Left ventricle myocardium inferior (tissue), 1 donor: ENCODE measurements at regions not wholly inside any gene's neighbourhood (a gene's known extent, or its start where the extent isn't known, plus 50 kb on each side); places are given as distances from the start of the nearest gene placed in this dataset.

ENCODE experiments used
- DNase-seq: peaks from one replicate; pipeline ENCODE4 v3.0.0-alpha.2; 2020
- H3K27ac ChIP-seq: fragments of 200-600 bp; replicated peaks from 2 replicates; pipeline ENCODE4 v1.8.0; 2021
- H3K27me3 ChIP-seq: fragments of 200-600 bp; 2 replicates; pipeline ENCODE4 v1.8.0; 2021; ENCODE audit warnings: low read depth
- H3K36me3 ChIP-seq: fragments of 200-600 bp; 2 replicates; pipeline ENCODE4 v1.8.0; 2021
- H3K4me1 ChIP-seq: fragments of 200-600 bp; 2 replicates; pipeline ENCODE4 v1.8.0; 2021
- H3K4me3 ChIP-seq: fragments of 200-600 bp; 2 replicates; pipeline ENCODE4 v1.8.0; 2021; ENCODE audit warnings: mild to moderate bottlenecking, moderate library complexity
- H3K9me3 ChIP-seq: fragments of 200-600 bp; replicated peaks from 2 replicates; pipeline ENCODE4 v1.8.0; 2021
- intact Hi-C: fragments of 100-400 bp; cut with micrococcal nuclease; formaldehyde crosslinking; loops from one replicate; pipeline ENCODE4 v1.11.0; 2022
- TF ChIP-seq, protein P1 (sequence below): fragments of 200-600 bp; IDR thresholded peaks from 2 replicates; pipeline ENCODE4 v1.8.0; 2021; ENCODE audit warnings: antibody characterized with exemption, mild to moderate bottlenecking, borderline replicate concordance
- donor health status: DM: no; HTN: yes; CAD: no; lungs with severe emphysema.

DNA sequence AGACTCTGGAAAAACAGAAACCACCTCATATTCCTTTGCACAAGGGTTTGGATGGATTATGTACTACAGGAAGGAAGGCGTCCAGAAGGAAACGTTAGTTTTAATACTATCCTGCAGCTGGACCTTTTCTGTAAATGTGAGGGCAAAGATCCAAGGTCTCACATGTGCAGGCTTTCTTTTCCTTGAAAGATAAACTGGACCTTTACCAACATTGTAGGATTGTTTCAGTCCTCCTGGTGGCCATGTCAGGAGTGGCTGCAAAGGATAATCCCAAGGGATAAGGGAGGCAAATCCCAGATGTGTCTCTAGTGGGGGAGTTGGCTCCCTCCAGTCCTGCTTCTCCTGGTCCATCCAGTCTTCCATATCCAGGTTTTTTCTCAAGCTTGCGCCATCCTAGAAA, 397.5 kb downstream of the HTR1A start:
- Histone ChIP-seq H3K36me3 (no peaks in the 10 kb centered on the region), H3K9me3 (peaks cover 42% of the 10 kb centered on the region), H3K27me3 (no peaks in the 10 kb centered on the region), H3K4me1 (no peaks in the 10 kb centered on the region), H3K4me3 (no peak overlapping the region), H3K27ac (no peak overlapping the region)
- intact Hi-C loops, result no loop called here
- TF ChIP-seq, protein P1, sequence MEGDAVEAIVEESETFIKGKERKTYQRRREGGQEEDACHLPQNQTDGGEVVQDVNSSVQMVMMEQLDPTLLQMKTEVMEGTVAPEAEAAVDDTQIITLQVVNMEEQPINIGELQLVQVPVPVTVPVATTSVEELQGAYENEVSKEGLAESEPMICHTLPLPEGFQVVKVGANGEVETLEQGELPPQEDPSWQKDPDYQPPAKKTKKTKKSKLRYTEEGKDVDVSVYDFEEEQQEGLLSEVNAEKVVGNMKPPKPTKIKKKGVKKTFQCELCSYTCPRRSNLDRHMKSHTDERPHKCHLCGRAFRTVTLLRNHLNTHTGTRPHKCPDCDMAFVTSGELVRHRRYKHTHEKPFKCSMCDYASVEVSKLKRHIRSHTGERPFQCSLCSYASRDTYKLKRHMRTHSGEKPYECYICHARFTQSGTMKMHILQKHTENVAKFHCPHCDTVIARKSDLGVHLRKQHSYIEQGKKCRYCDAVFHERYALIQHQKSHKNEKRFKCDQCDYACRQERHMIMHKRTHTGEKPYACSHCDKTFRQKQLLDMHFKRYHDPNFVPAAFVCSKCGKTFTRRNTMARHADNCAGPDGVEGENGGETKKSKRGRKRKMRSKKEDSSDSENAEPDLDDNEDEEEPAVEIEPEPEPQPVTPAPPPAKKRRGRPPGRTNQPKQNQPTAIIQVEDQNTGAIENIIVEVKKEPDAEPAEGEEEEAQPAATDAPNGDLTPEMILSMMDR, result peak; percentile 37
- no peak for DNase-seq

DNA sequence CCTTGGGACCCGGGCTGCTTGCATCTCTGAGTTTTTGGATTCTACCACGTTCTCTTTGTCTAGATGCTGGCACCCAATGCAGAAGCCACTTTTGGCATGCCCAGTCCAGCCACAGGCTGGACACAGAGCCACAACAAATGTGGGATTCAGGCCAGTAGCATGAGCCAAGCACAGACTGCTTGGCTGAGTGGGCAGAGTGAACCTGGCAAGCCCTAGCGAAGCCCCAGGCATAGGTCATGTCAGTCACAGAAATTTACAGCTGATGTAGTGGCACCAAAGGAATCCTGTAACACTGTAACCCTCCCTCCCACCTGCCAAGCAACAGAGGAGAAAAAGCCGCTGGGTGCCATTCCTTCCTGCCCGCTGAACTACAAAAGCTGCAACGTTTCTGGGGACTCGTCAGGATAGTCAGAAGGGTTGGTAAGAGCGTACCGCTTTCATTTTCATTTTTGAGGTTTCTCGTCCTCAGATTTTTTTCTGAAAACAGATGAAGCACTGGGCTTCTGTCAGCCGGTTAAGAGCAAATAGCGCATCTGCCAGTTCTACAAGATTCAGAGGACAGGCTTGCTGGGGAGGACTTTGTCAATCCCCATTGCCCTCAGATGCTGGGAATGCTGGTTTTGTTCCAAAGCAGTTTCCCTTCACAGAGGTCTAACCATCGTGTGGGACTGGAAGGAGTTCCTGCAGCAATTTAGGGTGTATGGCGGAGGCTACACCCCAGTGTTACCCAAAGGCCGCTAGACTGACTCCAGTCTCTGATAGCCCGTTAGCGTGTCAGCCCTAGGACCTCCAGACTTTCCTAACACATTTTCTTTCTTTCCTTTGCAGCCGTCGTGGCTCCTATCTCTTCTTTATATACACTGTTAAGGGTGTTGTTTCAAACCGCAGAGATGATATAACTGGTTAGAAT, 399.0 kb downstream of the HTR1A start:
- Histone ChIP-seq H3K27ac (no peak overlapping the region), H3K9me3 (peaks cover 42% of the 10 kb centered on the region), H3K4me3 (no peak overlapping the region), H3K36me3 (no peaks in the 10 kb centered on the region), H3K27me3 (no peaks in the 10 kb centered on the region), H3K4me1 (no peaks in the 10 kb centered on the region)
- TF ChIP-seq, protein P1, result no peak
- no peak for DNase-seq
- intact Hi-C loops, result no loop called here

DNA sequence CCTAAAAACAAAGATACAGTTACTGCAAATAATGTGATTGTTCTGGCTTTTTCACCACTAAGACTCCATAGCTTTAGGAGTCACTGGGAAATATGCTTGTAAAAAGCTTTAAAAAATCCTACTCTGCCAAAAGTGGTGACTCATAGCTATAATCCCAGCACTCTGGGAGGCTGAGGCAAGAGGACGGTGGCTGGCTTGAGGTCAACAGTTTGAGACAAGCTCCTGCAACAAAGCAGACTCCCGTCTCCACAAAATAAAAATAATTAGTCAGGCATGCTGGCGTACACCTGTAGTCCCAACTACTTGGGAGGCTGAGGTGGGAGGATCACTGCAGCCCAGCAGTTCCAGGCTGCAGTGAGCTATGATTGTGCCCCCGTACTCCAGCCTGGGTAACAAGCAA, 406.4 kb downstream of the HTR1A start:
- Histone ChIP-seq H3K9me3 (peaks cover 3% of the 10 kb centered on the region), H3K4me3 (no peak overlapping the region), H3K27me3 (no peaks in the 10 kb centered on the region), H3K36me3 (no peaks in the 10 kb centered on the region), H3K27ac (no peak overlapping the region), H3K4me1 (peaks cover 7% of the 10 kb centered on the region)
- no peak for DNase-seq
- TF ChIP-seq, protein P1, result no peak
- intact Hi-C loops, result no loop called here

DNA sequence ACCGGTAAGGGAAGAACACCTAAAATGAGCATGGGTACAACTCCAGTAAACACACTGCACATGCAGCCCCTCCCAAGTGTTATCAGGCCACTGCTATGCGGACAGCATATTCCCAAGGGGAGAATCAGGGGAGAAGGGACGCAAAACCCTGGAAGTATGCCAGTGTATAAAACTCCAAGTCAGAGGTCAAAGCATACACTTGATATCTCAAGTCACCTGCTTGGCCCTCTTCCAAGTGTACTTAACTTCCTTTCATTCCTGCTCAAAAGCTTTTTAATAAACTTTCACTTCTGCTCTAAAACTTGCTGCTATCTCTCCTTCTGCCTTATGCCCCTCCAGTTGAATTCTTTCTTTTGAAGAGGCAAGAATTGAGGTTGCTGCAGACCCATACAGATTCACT, 408.1 kb downstream of the HTR1A start:
- H3K36me3 ChIP-seq, result no peaks in the 10 kb centered on the region
- TF ChIP-seq, protein P1, result no peak
- intact Hi-C loops, result no loop called here
- peaks cover 7% of the 10 kb centered on the region for H3K4me1 ChIP-seq
- DNase-seq, result no peak
- no peaks in the 10 kb centered on the region for H3K27me3 ChIP-seq
- H3K9me3 ChIP-seq, result no peaks in the 10 kb centered on the region
- peak overlapping the region; percentile 33 for H3K27ac ChIP-seq
- no peak overlapping the region for H3K4me3 ChIP-seq

DNA sequence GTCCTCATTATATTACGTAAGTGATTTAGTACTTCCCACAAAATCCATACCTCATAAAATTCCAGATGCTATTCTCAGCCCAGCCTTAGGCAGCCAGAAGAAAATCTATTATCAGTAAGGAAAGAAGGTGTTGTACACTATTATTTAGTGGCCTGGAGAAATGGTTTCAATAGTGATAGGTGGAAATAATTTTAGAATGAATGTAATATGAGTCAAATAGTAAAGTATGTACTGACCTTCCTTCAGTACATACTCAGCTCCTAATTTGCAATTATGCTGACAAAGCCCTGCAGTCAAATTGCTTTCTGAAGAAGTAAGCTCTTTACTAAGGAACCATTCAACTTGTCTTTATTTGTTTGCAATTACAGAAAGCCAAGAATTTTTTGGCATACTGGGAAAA, 409.2 kb downstream of the HTR1A start:
- no peak overlapping the region for H3K4me3 ChIP-seq
- no peak overlapping the region for H3K27ac ChIP-seq
- TF ChIP-seq, protein P1, result no peak
- DNase-seq, result no peak
- H3K9me3 ChIP-seq, result no peaks in the 10 kb centered on the region
- no peaks in the 10 kb centered on the region for H3K27me3 ChIP-seq
- H3K36me3 ChIP-seq, result no peaks in the 10 kb centered on the region
- intact Hi-C loops, result no loop called here
- peaks cover 7% of the 10 kb centered on the region for H3K4me1 ChIP-seq
